ENCODE measurements at regions not wholly inside any gene's neighbourhood (a gene's known extent, or its start where the extent isn't known, plus 50 kb on each side); places are given as distances from the start of the nearest gene placed in this dataset.

DNA sequence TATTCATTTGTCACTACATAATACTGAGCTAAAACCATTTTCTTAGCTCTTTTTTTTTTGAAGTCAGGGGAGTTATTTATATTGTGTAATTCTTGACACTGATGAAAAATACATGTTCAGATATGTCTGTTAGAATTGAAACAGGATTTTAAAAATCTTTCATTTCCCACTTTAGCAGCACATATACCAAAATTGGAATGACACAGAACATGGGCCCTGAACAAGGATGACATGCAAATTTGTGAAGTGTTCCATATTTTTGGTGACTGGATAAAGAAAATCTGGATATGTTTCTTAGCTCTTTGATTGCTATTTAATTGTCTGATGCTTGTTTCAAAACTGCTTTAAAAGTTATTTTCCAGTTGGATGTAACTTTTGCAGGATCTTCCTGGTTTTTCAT, 1963.9 kb upstream of the LRRTM1 start:
- H3K9me3 ChIP-seq (ENCODE audit: low read depth, low read length, poor library complexity, severe bottlenecking), result peaks cover 33% of the 10 kb centered on the region
- no peaks in the 10 kb centered on the region for H3K36me3 ChIP-seq (ENCODE audit: insufficient read depth, low read length, poor library complexity, severe bottlenecking)
- BruUV-seq (replicated peaks), result no TSS peak
- no peak overlapping the region for H3K27ac ChIP-seq (ENCODE audit: low read depth, low read length, poor library complexity, severe bottlenecking)
- no peaks in the 10 kb centered on the region for H3K27me3 ChIP-seq (replicated peaks; ENCODE audit: insufficient read depth, low read depth, low read length, poor library complexity)
- no peak for DNase-seq (ENCODE audit: low spot score)
- ChIA-PET POLR2A (ENCODE audit: low non-redundant PET) (no interaction called here), CTCF (no interaction called here)
- TF ChIP-seq, protein P1, sequence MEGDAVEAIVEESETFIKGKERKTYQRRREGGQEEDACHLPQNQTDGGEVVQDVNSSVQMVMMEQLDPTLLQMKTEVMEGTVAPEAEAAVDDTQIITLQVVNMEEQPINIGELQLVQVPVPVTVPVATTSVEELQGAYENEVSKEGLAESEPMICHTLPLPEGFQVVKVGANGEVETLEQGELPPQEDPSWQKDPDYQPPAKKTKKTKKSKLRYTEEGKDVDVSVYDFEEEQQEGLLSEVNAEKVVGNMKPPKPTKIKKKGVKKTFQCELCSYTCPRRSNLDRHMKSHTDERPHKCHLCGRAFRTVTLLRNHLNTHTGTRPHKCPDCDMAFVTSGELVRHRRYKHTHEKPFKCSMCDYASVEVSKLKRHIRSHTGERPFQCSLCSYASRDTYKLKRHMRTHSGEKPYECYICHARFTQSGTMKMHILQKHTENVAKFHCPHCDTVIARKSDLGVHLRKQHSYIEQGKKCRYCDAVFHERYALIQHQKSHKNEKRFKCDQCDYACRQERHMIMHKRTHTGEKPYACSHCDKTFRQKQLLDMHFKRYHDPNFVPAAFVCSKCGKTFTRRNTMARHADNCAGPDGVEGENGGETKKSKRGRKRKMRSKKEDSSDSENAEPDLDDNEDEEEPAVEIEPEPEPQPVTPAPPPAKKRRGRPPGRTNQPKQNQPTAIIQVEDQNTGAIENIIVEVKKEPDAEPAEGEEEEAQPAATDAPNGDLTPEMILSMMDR (conservative IDR thresholded peaks at IDR 0.05; ENCODE audit: low read depth, low read length), result no peak
- TF ChIP-seq EZH2 (IDR thresholded peaks at IDR 0.05; ENCODE audit: borderline replicate concordance, low read depth, low read length, poor library complexity, severe bottlenecking), result no peak
- no peak overlapping the region for H3K4me3 ChIP-seq (ENCODE audit: low read depth, low read length, poor library complexity, severe bottlenecking)
- intact Hi-C loops (cut with micrococcal nuclease; ENCODE audit: unreplicated experiment), result no loop called here
- no peaks in the 10 kb centered on the region for H3K4me1 ChIP-seq (ENCODE audit: insufficient read depth, low read length, poor library complexity, severe bottlenecking)

- CTCF ChIA-PET, result no interaction called here
- BruUV-seq (replicated peaks), result no TSS peak
- TF ChIP-seq, protein P1 (conservative IDR thresholded peaks at IDR 0.05; ENCODE audit: low read depth, low read length), result no peak
- no peak for TF ChIP-seq EZH2 (IDR thresholded peaks at IDR 0.05; ENCODE audit: borderline replicate concordance, low read depth, low read length, poor library complexity, severe bottlenecking)
Measured at GRCh38 chr2:82260521-82260920, 1956.0 kb upstream of the LRRTM1 start.

GRCh38 chr2:82259551-82259950, 1955.0 kb upstream of the LRRTM1 start:
- Histone ChIP-seq H3K27ac (ENCODE audit: low read depth, low read length, poor library complexity, severe bottlenecking) (no peak overlapping the region), H3K36me3 (ENCODE audit: insufficient read depth, low read length, poor library complexity, severe bottlenecking) (no peaks in the 10 kb centered on the region), H3K27me3 (replicated peaks; ENCODE audit: insufficient read depth, low read depth, low read length, poor library complexity) (no peaks in the 10 kb centered on the region), H3K4me1 (ENCODE audit: insufficient read depth, low read length, poor library complexity, severe bottlenecking) (no peaks in the 10 kb centered on the region), H3K9me3 (ENCODE audit: low read depth, low read length, poor library complexity, severe bottlenecking) (peaks cover 33% of the 10 kb centered on the region), H3K4me3 (ENCODE audit: low read depth, low read length, poor library complexity, severe bottlenecking) (no peak overlapping the region)
- ChIA-PET POLR2A (ENCODE audit: low non-redundant PET) (no interaction called here), CTCF (no interaction called here)
- TF ChIP-seq EZH2 (IDR thresholded peaks at IDR 0.05; ENCODE audit: borderline replicate concordance, low read depth, low read length, poor library complexity, severe bottlenecking), result no peak
- TF ChIP-seq, protein P1 (conservative IDR thresholded peaks at IDR 0.05; ENCODE audit: low read depth, low read length), result no peak
- intact Hi-C loops (cut with micrococcal nuclease; ENCODE audit: unreplicated experiment), result no loop called here
- no TSS peak for BruUV-seq (replicated peaks)
- DNase-seq (ENCODE audit: low spot score), result no peak

More at GRCh38 chr2:82260521-82260920, 1956.0 kb upstream of the LRRTM1 start:
- Histone ChIP-seq H3K4me1 (ENCODE audit: insufficient read depth, low read length, poor library complexity, severe bottlenecking) (no peaks in the 10 kb centered on the region), H3K36me3 (ENCODE audit: insufficient read depth, low read length, poor library complexity, severe bottlenecking) (no peaks in the 10 kb centered on the region), H3K4me3 (ENCODE audit: low read depth, low read length, poor library complexity, severe bottlenecking) (no peak overlapping the region), H3K27me3 (replicated peaks; ENCODE audit: insufficient read depth, low read depth, low read length, poor library complexity) (no peaks in the 10 kb centered on the region), H3K9me3 (ENCODE audit: low read depth, low read length, poor library complexity, severe bottlenecking) (peaks cover 33% of the 10 kb centered on the region), H3K27ac (ENCODE audit: low read depth, low read length, poor library complexity, severe bottlenecking) (no peak overlapping the region)
- POLR2A ChIA-PET (ENCODE audit: low non-redundant PET), result no interaction called here
- intact Hi-C loops (cut with micrococcal nuclease; ENCODE audit: unreplicated experiment), result no loop called here
- no peak for DNase-seq (ENCODE audit: low spot score)

Data from A673 (cell line).